HepG2 (cell line): ENCODE measurements at regions not wholly inside any gene's neighbourhood (a gene's known extent, or its start where the extent isn't known, plus 50 kb on each side); places are given as distances from the start of the nearest gene placed in this dataset.
A peak's percentile ranks its signal among the peaks of the same experiment; 100 is the strongest.

Experiments used
- ATAC-seq: fragments of 200-7000 bp; cut with Tn5 transposase; 3 replicates; pipeline ENCODE4 v1.9.1; 2020; ENCODE audit warnings: mild to moderate bottlenecking, moderate library complexity
- BruUV-seq: library from RNA; stranded (reverse); fragments of 400-500 nt; replicated peaks from 2 replicates; lab custom pipeline; 2021; lab: Mats Ljungman, UMichigan
- CTCF ChIA-PET: fragments of 300-600 bp; formaldehyde crosslinking; extraction: SDS; loops from one replicate; lab custom pipeline; 2021; ENCODE audit warnings: low total read pairs, inconsistent platforms, low intra/inter-chr PET ratio; lab: Yijun Ruan, JAX
- POLR2A ChIA-PET: fragments of 350-600 bp; sonication (Branson Sonifier 250); formaldehyde crosslinking; loops from one replicate; lab custom pipeline; 2020; ENCODE audit warnings: antibody characterized with exemption, inconsistent platforms; lab: Yijun Ruan, JAX
- DNase-seq: peaks from one replicate; pipeline ENCODE4 v3.0.0-alpha.2; 2015; ENCODE audit warnings: low spot score
- FAIRE-seq: peaks from 3 replicates; lab custom pipeline; 2011; peaks lifted over from hg19 to GRCh38; lab: Jason Lieb, UNC
- H2AFZ ChIP-seq: one replicate; pipeline ENCODE4 v1.6.1; 2011; ENCODE audit warnings: low read length, inconsistent platforms
- H3K27ac ChIP-seq: fragments of 300-600 bp; 3 replicates; pipeline ENCODE4 v1.8.0; 2011; ENCODE audit warnings: mixed run types, mild to moderate bottlenecking, mixed read lengths, low read length, inconsistent platforms; ENCODE audit not compliant: insufficient read depth; ENCODE audit errors: extremely low read length
- H3K27me3 ChIP-seq, 2 experiments: fragments of 200-600 bp in 1 of 2; 2 replicates in 1 of 2; 3 replicates in 1 of 2; pipeline versions ENCODE4 v1.6.0 to v1.8.0; 2011; ENCODE audit warnings: low read length in 2 of 2, mild to moderate bottlenecking in 2 of 2, moderate library complexity in 2 of 2, inconsistent platforms in 1 of 2; ENCODE audit not compliant: insufficient read depth in 2 of 2, control insufficient read depth in 1 of 2
- H3K36me3 ChIP-seq, 2 experiments: fragments of 200-600 bp in 1 of 2; replicated peaks in 1 of 2; 2 replicates in 1 of 2; 3 replicates in 1 of 2; pipeline versions ENCODE4 v1.5.1 to v1.8.0; 2011; ENCODE audit warnings: low read length in 2 of 2, inconsistent platforms in 1 of 2; ENCODE audit not compliant: insufficient read depth in 2 of 2, control insufficient read depth in 1 of 2
- H3K4me1 ChIP-seq: 2 replicates; pipeline ENCODE4 v1.5.1; 2012; ENCODE audit warnings: low read length, inconsistent platforms; ENCODE audit not compliant: insufficient read depth
- H3K4me2 ChIP-seq: 2 replicates; pipeline ENCODE4 v1.6.0; 2011; ENCODE audit warnings: low read depth, low read length, inconsistent platforms
- H3K4me3 ChIP-seq, 3 experiments: fragments of 200-600 bp in 1 of 3; sonication (generic), shearing (Covaris generic) in 1 of 3; replicated peaks in 1 of 3; 2 replicates each; pipeline ENCODE4 v1.5.1; 2011 to 2016; ENCODE audit warnings: low read length in 3 of 3, inconsistent platforms in 2 of 3, low read depth in 2 of 3, mild to moderate bottlenecking in 2 of 3, control low read depth in 1 of 3, mixed read lengths in 1 of 3; ENCODE audit not compliant: insufficient read depth in 1 of 3
- H3K79me2 ChIP-seq: one replicate; pipeline ENCODE4 v1.6.1; 2011; ENCODE audit warnings: low read length, inconsistent platforms; ENCODE audit not compliant: insufficient read depth
- H3K9ac ChIP-seq: 2 replicates; pipeline ENCODE4 v1.6.0; 2011; ENCODE audit warnings: mild to moderate bottlenecking, low read depth, low read length, inconsistent platforms; ENCODE audit not compliant: insufficient read depth
- H3K9me3 ChIP-seq: 2 replicates; pipeline ENCODE4 v1.5.1; 2012; ENCODE audit warnings: mild to moderate bottlenecking, low read length
- H4K20me1 ChIP-seq: 2 replicates; pipeline ENCODE4 v1.6.0; 2011; ENCODE audit warnings: inconsistent platforms, mild to moderate bottlenecking, low read length, moderate library complexity; ENCODE audit not compliant: insufficient read depth
- ISL2 ChIP-seq: sonication (generic); formaldehyde crosslinking; IDR thresholded peaks from 2 replicates; pipeline ENCODE4 v1.5.0; 2020; ENCODE audit warnings: missing genetic modification reagents
- MAFK ChIP-seq, 2 experiments: IDR thresholded peaks in 1 of 2; conservative IDR thresholded peaks in 1 of 2; 2 replicates each; pipeline ENCODE4 v1.6.1; 2011; ENCODE audit warnings: improper control_type of control experiment in 2 of 2, low read length in 2 of 2
- NFIB ChIP-seq: sonication (generic); formaldehyde crosslinking; IDR thresholded peaks from 2 replicates; pipeline ENCODE4 v1.9.0; 2021; ENCODE audit warnings: missing genetic modification reagents, mild to moderate bottlenecking, borderline replicate concordance
- ZNF605 ChIP-seq: sonication (generic); formaldehyde crosslinking; IDR thresholded peaks from 2 replicates; pipeline ENCODE4 v1.8.0; 2022; ENCODE audit warnings: mild to moderate bottlenecking, missing genetic modification reagents
- WGBS: methylation state at CpG from one replicate; pipeline ENCODE4 v1.1.6; 2017; ENCODE audit warnings: low lambda C conversion rate; 5-methylcytosine and 5-hydroxymethylcytosine counted together
- in situ Hi-C: cut with HindIII; loops from 2 replicates; pipeline ENCODE4 v1.10.0; 2017; ENCODE audit warnings: low pct_unique_long_range_greater_than_20kb; ENCODE audit not compliant: extremely low pct_ligation_motif_present
- intact Hi-C: fragments of 100-400 bp; cut with micrococcal nuclease; formaldehyde crosslinking; loops from one replicate; pipeline ENCODE4 v1.10.0; 2022; ENCODE audit not compliant: unreplicated experiment

- Histone ChIP-seq H4K20me1 (no peaks in the 10 kb centered on the region), H3K27me3 (no peaks in the 10 kb centered on the region), H3K27ac (no peak overlapping the region), H3K4me1 (no peaks in the 10 kb centered on the region), H2AFZ (no peak overlapping the region), H3K9ac (no peak overlapping the region), H3K79me2 (no peaks in the 10 kb centered on the region), H3K36me3 (no peaks in the 10 kb centered on the region), H3K9me3 (no peaks in the 10 kb centered on the region), H3K4me2 (no peak overlapping the region), H3K4me3 (no peak overlapping the region)
- intact Hi-C loops (no loop called here), in situ Hi-C loops (no loop called here)
- WGBS: 0% methylated on average over 1 of the region's 1 CpG
- no peak for ATAC-seq
- POLR2A ChIA-PET: no interaction called here
- no peak for FAIRE-seq
- CTCF ChIA-PET: no interaction called here
- DNase-seq: no peak
- no TSS peak for BruUV-seq
- TF ChIP-seq MAFK (conservative IDR thresholded peaks at IDR 0.05 in 1 of 2, IDR thresholded peaks at IDR 0.05 in 1 of 2; ENCODE audit: low read length in 2 of 2): peak in 1 of 2 experiments; percentile 31; a peak in 1 of 4 replicates
- no peak for TF ChIP-seq ZNF605 (CRISPR knock-in tag)
Measured at GRCh38 chr3:75014008-75014407, 399.5 kb upstream of the CNTN3 start.

GRCh38 chr3:75015280-75015679 is 400.8 kb upstream of the CNTN3 start:
- H3K79me2 ChIP-seq: no peaks in the 10 kb centered on the region
- ATAC-seq (no peak), DNase-seq (no peak), FAIRE-seq (no peak)
- H4K20me1 ChIP-seq: no peaks in the 10 kb centered on the region
- ChIA-PET POLR2A (no interaction called here), CTCF (no interaction called here)
- H3K4me2 ChIP-seq: no peak overlapping the region
- no peak overlapping the region for H3K4me3 ChIP-seq
- H2AFZ ChIP-seq: no peak overlapping the region
- in situ Hi-C loops: no loop called here
- no peaks in the 10 kb centered on the region for H3K4me1 ChIP-seq
- no peaks in the 10 kb centered on the region for H3K9me3 ChIP-seq
- TF ChIP-seq ISL2 (CRISPR knock-in tag) (no peak), NFIB (CRISPR knock-in tag) (no peak)
- H3K27me3 ChIP-seq: no peaks in the 10 kb centered on the region
- WGBS: 11% methylated on average over 2 of the region's 2 CpGs
- no peaks in the 10 kb centered on the region for H3K36me3 ChIP-seq
- no peak overlapping the region for H3K27ac ChIP-seq
- intact Hi-C loops: no loop called here
- BruUV-seq: no TSS peak
- H3K9ac ChIP-seq: no peak overlapping the region
